GM18520 (cell line): ENCODE measurements at regions not wholly inside any gene's neighbourhood (a gene's known extent, or its start where the extent isn't known, plus 50 kb on each side); places are given as distances from the start of the nearest gene placed in this dataset.
"Not testable (repeated sequence)": the region's sequence is repeated elsewhere in the genome, so short reads cannot be mapped to it uniquely, and the experiment has no call there.

Source experiments
- ATAC-seq: cut with Tn5 transposase; IDR thresholded peaks from one replicate; pipeline ENCODE4 v1.9.1; 2021; ENCODE audit not compliant: unreplicated experiment

DNA sequence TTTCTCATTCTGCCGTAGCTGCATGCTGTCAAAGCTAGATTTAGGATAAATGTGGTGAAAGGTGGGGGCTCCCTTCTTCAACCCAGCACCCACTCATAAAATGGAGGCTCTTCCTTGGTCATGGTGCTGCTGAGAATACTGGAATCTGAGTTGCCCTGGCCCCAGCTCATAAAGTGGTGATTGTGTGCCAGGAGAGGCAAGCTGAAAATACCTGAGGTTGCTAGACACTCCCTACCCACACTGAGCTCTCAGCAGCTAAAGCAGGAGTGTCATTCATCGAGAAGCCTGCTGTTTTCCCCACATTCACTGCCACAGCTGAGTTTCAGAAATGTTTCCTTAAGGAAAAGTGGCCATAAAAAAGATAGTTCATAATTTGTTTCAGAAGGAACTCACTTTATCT, 297.1 kb upstream of the RBMS1 start:
- ATAC-seq = no peak

DNA sequence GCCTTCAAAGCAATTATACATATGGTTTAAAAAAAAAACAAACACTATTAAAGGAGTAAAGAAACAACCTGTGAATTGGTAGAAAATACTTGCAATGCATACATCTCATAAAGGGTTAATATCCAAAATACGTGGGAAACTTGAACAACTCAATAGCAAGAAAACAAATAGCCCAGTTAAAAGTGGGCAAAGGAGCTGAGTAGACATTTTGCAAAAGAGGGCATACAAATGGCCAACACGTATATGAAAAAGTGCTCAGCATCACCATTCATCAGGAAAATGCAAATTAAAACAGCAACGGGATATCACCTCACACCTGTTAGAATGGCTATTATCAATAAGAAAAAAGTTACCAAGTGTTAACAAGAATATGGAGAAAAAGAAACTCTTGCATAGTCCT, 298.3 kb upstream of the RBMS1 start:
- no peak for ATAC-seq

- no peak for ATAC-seq
Measured at GRCh38 chr2:160792837-160793236, 299.2 kb upstream of the RBMS1 start.

DNA sequence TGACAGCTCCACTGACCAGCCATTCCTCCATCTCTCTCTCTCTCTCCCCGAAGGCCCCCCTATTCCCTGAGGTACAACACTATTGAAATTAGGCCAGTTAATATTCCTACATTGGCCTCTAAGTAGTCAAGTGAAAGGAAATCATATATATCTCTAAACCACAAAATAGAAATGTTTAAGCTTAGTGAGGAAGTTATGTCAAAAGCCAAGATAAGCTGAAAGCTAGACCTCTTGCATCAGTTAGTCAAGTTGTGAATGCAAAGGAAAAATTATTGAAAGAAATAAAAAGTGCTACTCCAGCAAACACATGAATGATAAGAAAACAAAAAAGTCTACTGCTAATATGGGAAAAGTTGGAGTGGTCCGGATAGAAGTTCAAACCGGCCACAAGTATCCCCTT, 301.3 kb upstream of the RBMS1 start:
- no peak for ATAC-seq

- no peak for ATAC-seq
Measured at GRCh38 chr2:160803881-160804280, 310.3 kb upstream of the RBMS1 start.

GRCh38 chr2:160810406-160810805, 316.8 kb upstream of the RBMS1 start:
- no peak for ATAC-seq

GRCh38 chr2:160812830-160813505, 319.4 kb upstream of the RBMS1 start:
- no peak for ATAC-seq

DNA sequence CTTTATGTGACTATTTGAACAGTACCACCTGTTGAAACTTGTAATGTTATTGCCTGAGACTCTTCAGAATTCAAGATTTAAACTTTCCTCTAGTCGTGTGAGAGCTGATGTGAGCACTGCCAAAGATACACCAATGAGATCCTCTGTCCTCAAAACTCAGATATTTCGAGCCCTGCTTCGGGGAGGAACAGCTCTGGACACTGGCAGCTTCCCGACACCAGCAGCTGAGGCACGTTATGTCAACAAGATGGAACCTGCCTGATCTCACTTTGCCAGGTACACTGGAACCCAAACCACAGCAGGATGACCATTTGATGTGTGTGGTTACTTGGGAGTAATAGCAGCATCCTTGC, 319.9 kb upstream of the RBMS1 start:
- no peak for ATAC-seq

DNA sequence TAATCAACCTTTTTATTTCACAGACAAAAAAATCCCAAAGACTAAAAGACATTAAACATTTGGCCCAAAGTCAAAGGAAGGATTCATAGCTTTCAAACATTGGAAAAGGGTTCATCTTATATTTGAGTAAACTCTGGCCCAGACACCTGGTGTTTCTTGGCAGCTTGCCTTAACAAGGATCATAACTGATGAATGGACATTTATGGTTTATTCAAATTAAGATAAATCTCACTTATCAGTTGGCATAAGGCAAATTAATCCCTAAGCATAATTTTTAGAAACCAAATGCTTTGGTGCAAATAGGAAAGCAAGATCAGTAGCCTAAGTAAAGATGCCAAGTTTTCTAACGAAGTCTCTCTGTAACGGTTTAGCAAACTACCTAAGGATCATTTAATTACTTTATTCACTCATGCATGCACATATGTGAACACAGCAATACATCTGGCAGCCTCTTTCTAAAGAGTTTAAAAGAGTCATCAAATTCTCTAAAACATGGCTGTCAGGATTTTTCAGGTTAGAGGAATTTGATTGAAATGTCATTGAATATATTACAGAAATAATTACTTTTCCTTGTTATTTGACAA, 323.4 kb upstream of the RBMS1 start:
- ATAC-seq = no peak

DNA sequence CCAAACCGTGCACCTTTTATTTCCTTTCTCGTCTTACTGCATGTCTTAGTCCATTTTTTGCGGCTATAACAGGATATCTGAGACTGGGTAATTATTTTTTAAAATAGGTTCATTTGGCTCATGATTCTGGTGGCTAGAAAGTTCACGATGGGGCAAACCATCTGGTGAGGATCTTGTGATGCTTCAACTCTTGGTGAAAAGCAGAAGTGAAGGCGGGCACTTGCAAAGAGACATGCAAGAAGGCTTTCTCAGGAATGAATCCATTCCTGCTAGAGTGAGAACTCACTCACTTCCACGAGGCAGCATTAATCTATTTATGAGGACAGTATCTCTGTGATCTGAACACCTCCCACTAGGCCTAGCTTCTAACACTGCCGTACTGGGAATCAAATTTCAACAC, 327.1 kb upstream of the RBMS1 start:
- ATAC-seq = no peak

GRCh38 chr2:160822006-160822405, 328.4 kb upstream of the RBMS1 start:
- no peak for ATAC-seq

DNA sequence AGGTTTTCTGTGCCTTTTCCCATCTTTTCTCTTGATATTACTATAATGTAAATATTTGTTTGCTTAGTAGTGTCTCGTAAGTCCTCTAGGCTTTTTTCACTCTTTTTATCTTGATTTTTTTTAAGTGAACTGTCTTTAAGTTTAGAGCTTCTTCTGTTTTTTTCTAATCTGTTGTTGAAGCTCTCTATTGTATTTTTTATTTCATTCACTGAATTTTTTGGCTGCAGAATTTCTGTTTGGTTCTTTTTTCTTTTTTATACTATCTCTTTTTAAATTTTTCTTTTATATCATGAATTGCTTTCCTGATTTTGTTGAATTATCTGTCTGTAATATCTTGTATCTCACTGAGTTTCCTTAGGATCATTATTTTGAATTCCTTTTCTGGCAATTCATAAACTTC, 331.8 kb upstream of the RBMS1 start:
- ATAC-seq = no peak

DNA sequence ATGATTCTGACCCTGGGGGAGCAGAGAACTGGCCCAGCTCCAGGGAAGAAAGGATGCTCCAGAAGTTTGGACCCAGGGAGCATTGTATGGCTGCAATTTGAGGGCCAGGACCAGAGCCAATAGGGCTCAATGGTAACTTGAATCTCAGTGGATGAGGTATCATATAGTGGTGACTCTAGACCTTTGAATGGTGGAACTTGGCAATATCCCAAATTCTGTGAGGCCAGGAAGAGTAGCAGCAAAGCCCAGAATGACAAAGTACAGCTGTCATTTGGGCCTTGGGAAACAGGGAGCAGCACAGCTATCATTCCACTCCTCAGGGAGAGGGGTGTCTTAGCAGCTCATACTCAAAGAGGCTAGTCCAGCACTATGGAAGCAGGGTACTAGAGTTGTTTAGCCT, 332.9 kb upstream of the RBMS1 start:
- no peak for ATAC-seq

DNA sequence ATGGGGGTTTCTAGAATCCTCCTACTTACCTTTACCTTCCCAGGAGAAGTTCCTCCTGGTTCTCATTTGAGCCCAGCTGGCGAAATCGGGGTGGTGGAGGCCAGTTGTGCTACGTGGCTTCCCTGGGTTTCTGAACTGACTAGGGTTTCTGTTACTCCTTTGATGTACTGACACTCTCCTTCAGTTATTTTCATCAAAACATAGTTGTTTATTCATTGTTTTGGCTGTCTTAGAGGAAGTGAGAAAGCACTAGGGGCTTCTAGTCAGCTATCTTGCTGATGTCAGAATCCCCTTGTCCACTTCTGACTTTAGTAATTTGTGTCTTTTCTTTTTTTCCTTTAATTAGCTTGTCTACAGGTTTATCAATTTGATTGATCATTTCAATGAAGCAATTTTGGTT, 332.2 kb upstream of the TANK start:
- ATAC-seq = no peak

GRCh38 chr2:160832381-160832780, 327.8 kb upstream of the TANK start:
- ATAC-seq = not testable (repeated sequence)

GRCh38 chr2:160835166-160835565, 325.1 kb upstream of the TANK start:
- ATAC-seq = no peak

- no peak for ATAC-seq
Measured at GRCh38 chr2:160836755-160837154, 323.5 kb upstream of the TANK start.

GRCh38 chr2:160837416-160837815, 322.8 kb upstream of the TANK start:
- ATAC-seq = no peak

GRCh38 chr2:160838147-160838546, 322.1 kb upstream of the TANK start:
- ATAC-seq = no peak

GRCh38 chr2:160838691-160839090, 321.5 kb upstream of the TANK start:
- ATAC-seq = no peak

- ATAC-seq = no peak
Measured at GRCh38 chr2:160842286-160842685, 317.9 kb upstream of the TANK start.

DNA sequence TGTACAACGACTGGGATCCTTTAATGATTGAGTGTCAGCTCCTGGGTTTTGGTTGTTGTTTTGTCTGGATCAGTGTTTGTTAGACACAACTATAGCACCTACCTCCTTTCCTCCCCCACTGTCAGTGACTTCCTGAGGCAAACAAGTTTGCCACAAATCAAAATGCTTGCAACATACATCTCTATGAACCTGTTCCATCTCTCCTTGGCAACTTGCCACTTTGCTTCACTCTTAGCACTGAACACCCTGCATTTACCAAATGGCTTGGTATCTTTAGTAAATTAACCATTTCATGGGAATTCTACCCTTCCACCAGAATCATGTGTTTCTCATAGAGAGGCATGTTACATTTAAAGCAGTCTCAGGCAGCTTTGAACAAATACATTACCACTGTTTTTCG, 301.1 kb upstream of the TANK start:
- ATAC-seq = no peak

DNA sequence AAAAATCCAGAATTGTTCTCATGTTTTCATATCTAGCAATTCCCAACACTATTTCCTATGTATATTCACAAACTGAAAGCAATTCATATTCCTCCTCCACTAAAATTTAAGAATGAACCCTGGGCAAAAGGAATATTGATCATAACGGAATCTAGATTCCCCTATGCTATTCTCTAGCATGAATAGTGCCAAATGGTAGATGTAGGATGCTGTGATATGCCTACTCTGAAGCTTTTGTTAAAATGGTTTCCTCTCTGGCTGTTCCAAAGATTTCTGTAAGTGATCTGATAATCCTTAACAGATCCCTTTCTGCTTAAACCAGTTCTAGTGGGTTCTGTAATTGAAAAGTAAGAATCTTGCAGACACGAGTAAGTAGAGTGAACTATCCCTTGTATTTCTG, 298.0 kb upstream of the TANK start:
- ATAC-seq = no peak
